RWPE1 (cell line): ENCODE measurements at regions not wholly inside any gene's neighbourhood (a gene's known extent, or its start where the extent isn't known, plus 50 kb on each side); places are given as distances from the start of the nearest gene placed in this dataset.
"Not testable (repeated sequence)": the region's sequence is repeated elsewhere in the genome, so short reads cannot be mapped to it uniquely, and the experiment has no call there.

Experiments used
- CTCF ChIA-PET: fragments of 350-600 bp; sonication (Branson Sonifier 250); formaldehyde crosslinking; extraction: SDS; loops from one replicate; lab custom pipeline; 2021; lab: Yijun Ruan, JAX
- POLR2A ChIA-PET: fragments of 400-600 bp; formaldehyde crosslinking; extraction: SDS; loops from one replicate; lab custom pipeline; 2020; ENCODE audit warnings: antibody characterized with exemption; ENCODE audit not compliant: low non-redundant PET; lab: Yijun Ruan, JAX
- DNase-seq: peaks from one replicate; pipeline ENCODE4 v3.0.0; 2012; ENCODE audit warnings: low spot score
- H3K27ac ChIP-seq: fragments of 450-650 bp; 2 replicates; pipeline ENCODE4 v1.5.1; 2017
- TF ChIP-seq, protein P1 (sequence below): fragments of 450-650 bp; conservative IDR thresholded peaks from 2 replicates; pipeline ENCODE4 v1.5.1; 2017; ENCODE audit warnings: low read depth, mild to moderate bottlenecking

DNA sequence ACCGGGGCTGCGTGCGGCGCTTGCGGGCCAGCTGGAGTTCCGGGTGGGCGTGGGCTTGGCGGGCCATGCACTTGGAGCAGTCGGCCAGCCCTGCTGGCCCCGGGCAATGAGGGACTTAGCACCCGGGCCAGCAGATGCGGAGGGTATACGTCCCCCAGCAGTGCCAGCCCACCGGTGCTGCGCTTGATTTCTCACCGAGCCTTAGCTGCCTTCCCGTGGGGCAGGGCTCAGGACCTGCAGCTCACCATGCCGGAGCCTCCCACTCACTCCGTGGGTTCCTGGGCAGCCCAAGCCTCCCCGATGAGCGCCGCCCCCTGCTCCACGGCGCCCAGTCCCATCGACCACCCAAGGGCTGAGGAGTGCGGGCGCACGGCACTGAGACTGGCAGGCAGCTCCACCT, 51.4 kb upstream of the INPP4B start:
- DNase-seq, POLR2A ChIA-PET, H3K27ac ChIP-seq, CTCF ChIA-PET: not testable (repeated sequence)

GRCh38 chr4:142900622-142901021, 54.5 kb upstream of the INPP4B start:
- H3K27ac ChIP-seq = no peak overlapping the region
- TF ChIP-seq, protein P1, sequence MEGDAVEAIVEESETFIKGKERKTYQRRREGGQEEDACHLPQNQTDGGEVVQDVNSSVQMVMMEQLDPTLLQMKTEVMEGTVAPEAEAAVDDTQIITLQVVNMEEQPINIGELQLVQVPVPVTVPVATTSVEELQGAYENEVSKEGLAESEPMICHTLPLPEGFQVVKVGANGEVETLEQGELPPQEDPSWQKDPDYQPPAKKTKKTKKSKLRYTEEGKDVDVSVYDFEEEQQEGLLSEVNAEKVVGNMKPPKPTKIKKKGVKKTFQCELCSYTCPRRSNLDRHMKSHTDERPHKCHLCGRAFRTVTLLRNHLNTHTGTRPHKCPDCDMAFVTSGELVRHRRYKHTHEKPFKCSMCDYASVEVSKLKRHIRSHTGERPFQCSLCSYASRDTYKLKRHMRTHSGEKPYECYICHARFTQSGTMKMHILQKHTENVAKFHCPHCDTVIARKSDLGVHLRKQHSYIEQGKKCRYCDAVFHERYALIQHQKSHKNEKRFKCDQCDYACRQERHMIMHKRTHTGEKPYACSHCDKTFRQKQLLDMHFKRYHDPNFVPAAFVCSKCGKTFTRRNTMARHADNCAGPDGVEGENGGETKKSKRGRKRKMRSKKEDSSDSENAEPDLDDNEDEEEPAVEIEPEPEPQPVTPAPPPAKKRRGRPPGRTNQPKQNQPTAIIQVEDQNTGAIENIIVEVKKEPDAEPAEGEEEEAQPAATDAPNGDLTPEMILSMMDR = no peak
- DNase-seq = no peak
- CTCF ChIA-PET = no interaction called here
- POLR2A ChIA-PET = no interaction called here

DNA sequence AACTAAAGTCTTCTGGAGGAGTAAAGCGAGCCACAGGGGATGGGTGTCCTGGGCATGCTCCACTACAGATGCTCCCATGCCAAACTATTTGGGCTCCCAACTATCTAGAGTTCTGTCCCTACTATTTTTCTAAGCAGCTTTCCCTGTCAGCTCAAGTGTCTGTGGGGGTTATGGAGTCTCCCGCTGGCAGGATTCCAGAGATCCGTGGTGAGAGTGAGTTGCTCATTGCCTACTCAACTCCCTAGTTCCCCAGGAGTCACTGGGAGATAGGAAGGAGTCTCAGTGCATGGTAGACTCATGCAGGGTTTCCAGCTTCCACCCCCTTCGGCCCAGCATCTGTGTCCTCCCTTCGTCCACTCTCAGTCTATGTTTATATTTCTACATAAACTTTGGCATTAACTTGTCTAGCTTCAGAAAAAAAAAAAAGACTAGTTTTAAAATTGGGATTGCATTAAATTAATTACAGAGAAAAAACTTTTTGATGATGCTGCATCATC, 55.1 kb upstream of the INPP4B start:
- H3K27ac ChIP-seq = no peak overlapping the region
- no peak for DNase-seq
- POLR2A ChIA-PET = no interaction called here
- CTCF ChIA-PET = interaction anchor here (0.6 kb wide), 1 partner anchor 384 kb away, joined by 4 read pairs; no protein-coding TSS in a partner anchor
- TF ChIP-seq, protein P1 = no peak

DNA sequence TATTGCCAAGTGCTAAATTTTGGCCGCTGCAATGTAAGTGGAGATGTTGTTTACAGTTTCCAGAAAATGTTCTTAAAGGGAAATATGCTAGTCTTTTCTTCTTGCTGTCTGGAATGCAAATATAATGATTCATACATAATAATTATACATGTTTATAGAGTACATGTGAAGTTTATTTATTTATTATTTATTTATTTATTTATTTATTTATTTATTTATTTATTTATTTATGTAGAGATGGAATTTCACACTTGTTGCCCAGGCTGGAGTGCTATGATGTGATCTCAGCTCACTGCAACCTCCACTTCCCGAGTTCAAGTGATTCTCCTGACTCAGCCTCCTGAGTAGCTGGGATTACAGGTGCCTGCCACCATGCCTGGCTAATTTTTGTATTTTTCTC, 57.5 kb upstream of the INPP4B start:
- CTCF ChIA-PET = interaction anchor here (0.7 kb wide), 1 partner anchor 500 kb away, joined by 3 read pairs; no protein-coding TSS in a partner anchor
- DNase-seq, H3K27ac ChIP-seq, POLR2A ChIA-PET: not testable (repeated sequence)

GRCh38 chr4:142909908-142910307, 63.8 kb upstream of the INPP4B start:
- no peak overlapping the region for H3K27ac ChIP-seq
- no peak for DNase-seq
- TF ChIP-seq, protein P1 = no peak
- POLR2A ChIA-PET = no interaction called here
- CTCF ChIA-PET = no interaction called here

GRCh38 chr4:142913034-142913433, 66.9 kb upstream of the INPP4B start:
- TF ChIP-seq, protein P1 = no peak

DNA sequence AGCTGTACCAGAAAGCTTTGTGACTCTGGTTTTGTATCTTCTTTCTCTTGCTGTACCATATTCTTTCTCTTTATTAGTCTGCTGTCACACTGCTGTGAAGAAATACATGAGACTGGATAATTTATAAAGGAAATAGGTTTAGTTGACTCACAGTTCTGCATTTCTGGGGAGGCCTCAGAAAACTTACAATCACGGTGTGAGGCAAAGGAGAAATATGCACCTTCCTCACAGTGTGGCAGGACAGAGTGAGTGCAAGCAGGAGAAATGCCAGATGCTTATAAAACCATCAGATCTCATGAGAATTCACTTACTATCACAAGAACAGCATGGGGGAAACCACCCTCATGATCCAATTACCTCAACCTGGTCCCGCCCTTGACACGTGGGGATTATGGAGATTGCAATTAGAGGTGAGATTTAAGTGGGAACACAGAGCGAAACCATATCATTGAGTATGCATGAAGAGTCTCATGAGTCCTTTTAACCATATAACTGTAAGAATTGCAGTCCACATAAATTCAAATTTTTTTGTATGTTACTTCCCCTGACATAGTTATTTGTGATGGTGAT, 67.4 kb upstream of the INPP4B start:
- DNase-seq = no peak
- no peak overlapping the region for H3K27ac ChIP-seq
- TF ChIP-seq, protein P1 = no peak
- ChIA-PET CTCF (no interaction called here), POLR2A (no interaction called here)

More at GRCh38 chr4:142913034-142913433, 66.9 kb upstream of the INPP4B start:
- DNase-seq = no peak
- H3K27ac ChIP-seq = no peak overlapping the region
- ChIA-PET CTCF (no interaction called here), POLR2A (no interaction called here)
